Erythroblast (primary cell): ENCODE measurements at regions not wholly inside any gene's neighbourhood (a gene's known extent, or its start where the extent isn't known, plus 50 kb on each side); places are given as distances from the start of the nearest gene placed in this dataset.

Experiments
- GATA1 ChIP-seq: IDR thresholded peaks from 2 replicates; pipeline ENCODE4 v1.6.1; 2011; ENCODE audit warnings: low read depth, mild to moderate bottlenecking, control low read depth, low read length, moderate library complexity
- POLR2A ChIP-seq: IDR thresholded peaks from 2 replicates; pipeline ENCODE4 v1.6.1; 2011; ENCODE audit warnings: mild to moderate bottlenecking, low read length

DNA sequence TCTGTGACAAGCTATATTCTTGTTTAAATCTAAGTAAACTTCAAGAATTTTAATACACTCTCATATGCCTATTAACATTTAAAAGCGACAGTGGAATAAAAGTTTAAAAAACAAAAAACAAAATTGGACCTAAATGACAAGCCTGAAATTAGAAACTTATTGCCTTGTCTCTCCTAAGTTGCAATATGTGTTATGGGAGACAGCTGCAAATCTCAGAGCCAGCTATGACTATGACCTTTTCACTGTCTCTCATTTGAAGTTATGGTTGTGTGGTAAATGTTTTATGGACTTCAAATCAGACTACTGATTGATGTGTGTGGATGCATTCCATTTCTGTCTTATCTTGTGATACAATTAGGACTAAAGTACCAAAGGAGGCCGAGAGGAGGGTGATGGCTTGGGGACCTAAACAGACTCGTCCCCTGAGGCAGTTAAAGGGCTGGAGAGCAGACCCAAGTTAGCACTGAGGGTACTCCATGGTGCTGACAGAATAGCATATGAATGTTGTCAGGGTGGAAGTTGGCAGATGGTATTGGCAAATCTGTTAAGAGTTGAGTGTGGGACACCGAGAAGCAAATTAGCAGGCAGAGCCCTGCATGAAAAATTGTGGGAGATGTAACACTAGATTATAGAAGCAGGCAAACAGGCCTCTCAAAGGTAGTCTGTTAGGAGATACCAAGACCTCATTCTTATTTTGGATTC, 930.1 kb upstream of the MAN1A1 start:
- no peak for TF ChIP-seq POLR2A
- no peak for TF ChIP-seq GATA1
